ENCODE measurements at regions not wholly inside any gene's neighbourhood (a gene's known extent, or its start where the extent isn't known, plus 50 kb on each side); places are given as distances from the start of the nearest gene placed in this dataset.
"Not testable (repeated sequence)": the region's sequence is repeated elsewhere in the genome, so short reads cannot be mapped to it uniquely, and the experiment has no call there.

DNA sequence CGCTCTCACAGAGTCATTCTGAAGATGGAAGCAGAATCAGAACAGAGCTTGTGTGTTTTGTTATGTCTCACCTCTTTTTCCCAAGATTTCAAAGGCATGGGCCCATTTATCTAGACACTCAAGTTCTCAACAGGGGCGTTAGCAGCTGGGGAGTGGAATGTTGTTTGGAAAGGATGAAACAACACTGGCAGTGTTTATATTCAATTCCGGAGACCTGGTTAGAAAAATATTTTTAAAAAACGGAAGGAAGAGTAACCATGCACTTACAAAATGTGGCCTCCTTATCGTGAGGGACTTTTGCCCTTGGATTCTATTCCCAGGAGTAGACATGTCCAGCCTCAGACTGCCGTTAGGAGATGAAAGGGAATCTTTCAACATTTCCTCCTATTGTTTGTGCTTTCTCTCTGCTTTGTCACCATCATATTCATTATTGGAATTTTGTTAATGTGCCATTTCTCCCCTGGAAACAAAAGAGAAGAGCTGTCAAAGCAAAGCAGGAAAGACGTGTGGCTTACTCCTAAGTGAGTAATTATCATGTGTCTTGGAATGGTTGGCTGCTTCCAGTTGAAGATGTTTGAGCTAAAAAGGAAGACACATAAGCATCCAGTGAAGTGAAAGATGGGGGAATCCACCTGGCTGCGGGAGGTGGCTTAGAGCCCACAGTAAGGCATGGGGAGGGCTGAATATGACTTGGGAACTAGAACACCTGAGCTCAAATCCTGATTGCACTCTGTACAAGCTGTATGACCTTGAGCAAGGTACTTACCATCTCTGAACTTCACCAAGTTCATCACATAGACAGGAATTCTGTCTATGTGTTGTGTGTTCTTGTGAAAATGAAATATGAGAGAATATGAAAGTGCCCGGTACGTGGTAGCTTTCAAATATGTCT lies 71.7 kb upstream of the JUN start (continued):
- TF ChIP-seq, protein P1, sequence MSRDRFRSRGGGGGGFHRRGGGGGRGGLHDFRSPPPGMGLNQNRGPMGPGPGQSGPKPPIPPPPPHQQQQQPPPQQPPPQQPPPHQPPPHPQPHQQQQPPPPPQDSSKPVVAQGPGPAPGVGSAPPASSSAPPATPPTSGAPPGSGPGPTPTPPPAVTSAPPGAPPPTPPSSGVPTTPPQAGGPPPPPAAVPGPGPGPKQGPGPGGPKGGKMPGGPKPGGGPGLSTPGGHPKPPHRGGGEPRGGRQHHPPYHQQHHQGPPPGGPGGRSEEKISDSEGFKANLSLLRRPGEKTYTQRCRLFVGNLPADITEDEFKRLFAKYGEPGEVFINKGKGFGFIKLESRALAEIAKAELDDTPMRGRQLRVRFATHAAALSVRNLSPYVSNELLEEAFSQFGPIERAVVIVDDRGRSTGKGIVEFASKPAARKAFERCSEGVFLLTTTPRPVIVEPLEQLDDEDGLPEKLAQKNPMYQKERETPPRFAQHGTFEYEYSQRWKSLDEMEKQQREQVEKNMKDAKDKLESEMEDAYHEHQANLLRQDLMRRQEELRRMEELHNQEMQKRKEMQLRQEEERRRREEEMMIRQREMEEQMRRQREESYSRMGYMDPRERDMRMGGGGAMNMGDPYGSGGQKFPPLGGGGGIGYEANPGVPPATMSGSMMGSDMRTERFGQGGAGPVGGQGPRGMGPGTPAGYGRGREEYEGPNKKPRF (IDR thresholded peaks at IDR 0.05; ENCODE audit: low read depth, low read length) = no peak
- TF ChIP-seq ZFP36 (IDR thresholded peaks at IDR 0.05; ENCODE audit: low read depth, low read length, partially characterized antibody) (no peak), ZNF263 (CRISPR knock-in tag; IDR thresholded peaks at IDR 0.05; ENCODE audit: borderline replicate concordance) (no peak), CREB3L1 (IDR thresholded peaks at IDR 0.05; ENCODE audit: borderline replicate concordance, low read depth) (no peak), CBX5 (IDR thresholded peaks at IDR 0.05; ENCODE audit: borderline replicate concordance, low read depth) (no peak)

- H3K4me3 ChIP-seq; H3K36me3 ChIP-seq (ENCODE audit: control insufficient read depth, insufficient read depth, low read length); in situ Hi-C loops (cut with MboI); H3K79me2 ChIP-seq (ENCODE audit: control insufficient read depth, insufficient read depth, low read length); H3K9ac ChIP-seq (ENCODE audit: insufficient read depth in 1 of 2, low read depth in 2 of 2, low read length in 2 of 2); H4K20me1 ChIP-seq (replicated peaks; ENCODE audit: control insufficient read depth, insufficient read depth, low read length); H3K9me1 ChIP-seq (ENCODE audit: control insufficient read depth, insufficient read depth, low read length); ATAC-seq; H3K9me3 ChIP-seq (replicated peaks; ENCODE audit: control insufficient read depth, insufficient read depth, low read depth, low read length); FAIRE-seq; intact Hi-C loops (cut with micrococcal nuclease); H3K27me3 ChIP-seq (ENCODE audit: control insufficient read depth in 2 of 2, insufficient read depth in 2 of 2, low read length in 2 of 2); DNase-seq (ENCODE audit: extremely low read depth in 1 of 4, low spot score in 3 of 4); BruUV-seq (replicated peaks); H2AFZ ChIP-seq (ENCODE audit: low read depth, low read length); H3K4me2 ChIP-seq (ENCODE audit: insufficient read depth, low read length); H3K27ac ChIP-seq (ENCODE audit: extremely low read depth, low read depth, low read length); H3K4me1 ChIP-seq (replicated peaks in 1 of 2; ENCODE audit: control insufficient read depth in 2 of 2, insufficient read depth in 2 of 2, low read length in 2 of 2); CTCF ChIA-PET (ENCODE audit: low intra/inter-chr PET ratio): not testable (repeated sequence)
- POLR2A ChIA-PET = interaction anchor here (0.7 to 1.9 kb wide), 2 partner anchors 10 to 18 kb away, joined by 3 to 5 read pairs; no protein-coding TSS in a partner anchor
- 22% methylated on average over 1 of the region's 1 CpG for WGBS (ENCODE audit: insufficient coverage, low coverage, missing lambda C conversion rate)
These were observed 72.4 kb upstream of the JUN start for GRCh38 chr1:58856281-58856680.
